HEK293 (cell line): ENCODE measurements at regions not wholly inside any gene's neighbourhood (a gene's known extent, or its start where the extent isn't known, plus 50 kb on each side); places are given as distances from the start of the nearest gene placed in this dataset.

ENCODE experiments used
- CTCF ChIA-PET: fragments of 350-600 bp; formaldehyde crosslinking; extraction: SDS; loops from one replicate; lab custom pipeline; 2021; ENCODE audit warnings: antibody characterized with exemption; lab: Yijun Ruan, JAX
- POLR2A ChIA-PET: fragments of 300-600 bp; formaldehyde crosslinking; extraction: SDS; loops from one replicate; lab custom pipeline; 2020; ENCODE audit warnings: antibody characterized with exemption, inconsistent platforms; lab: Yijun Ruan, JAX
- H3K27ac ChIP-seq: fragments of 200-500 bp; sonication (Bioruptor generic); 2 replicates; pipeline ENCODE4 v1.5.1; 2014; ENCODE audit warnings: low read depth, low read length, control low read depth, inconsistent platforms; ENCODE audit errors: extremely low read depth
- H3K36me3 ChIP-seq, 2 experiments: fragments of 200-500 bp in 1 of 2; sonication (Bioruptor generic) in 1 of 2; 1 replicate in 1 of 2; 2 replicates in 1 of 2; pipeline ENCODE4 v1.5.1; 2014 to 2017; ENCODE audit warnings: inconsistent platforms in 2 of 2, low read length in 2 of 2; ENCODE audit not compliant: control insufficient read depth in 2 of 2, insufficient read depth in 1 of 2
- H3K4me1 ChIP-seq: fragments of 200-500 bp; sonication (Bioruptor generic); 2 replicates; pipeline ENCODE4 v1.5.1; 2014; ENCODE audit warnings: mild to moderate bottlenecking, low read length, inconsistent platforms; ENCODE audit not compliant: control insufficient read depth, insufficient read depth
- H3K4me3 ChIP-seq: 2 replicates; pipeline ENCODE4 v1.5.1; 2011; ENCODE audit warnings: low read depth, mild to moderate bottlenecking, control low read depth, low read length, moderate library complexity
- H3K9me3 ChIP-seq: fragments of 200-500 bp; sonication (Bioruptor generic); 2 replicates; pipeline ENCODE4 v1.5.1; 2014; ENCODE audit warnings: low read depth, low read length, inconsistent platforms; ENCODE audit not compliant: control insufficient read depth, insufficient read depth
- GLI2 ChIP-seq: fragments of 450-650 bp; formaldehyde crosslinking; IDR thresholded peaks from 2 replicates; pipeline ENCODE4; 2017; ENCODE audit warnings: missing biosample characterization, missing genetic modification characterization, low read depth, borderline replicate concordance
- GLI4 ChIP-seq: fragments of 450-650 bp; formaldehyde crosslinking; IDR thresholded peaks from 2 replicates; pipeline ENCODE4 v1.5.1; 2016; ENCODE audit warnings: missing biosample characterization, missing genetic modification characterization
- REPIN1 ChIP-seq: fragments of 450-650 bp; formaldehyde crosslinking; IDR thresholded peaks from 2 replicates; pipeline ENCODE4 v1.5.1; 2017; ENCODE audit warnings: missing biosample characterization, missing genetic modification characterization, low read depth
- SCRT2 ChIP-seq: fragments of 450-650 bp; formaldehyde crosslinking; IDR thresholded peaks from 2 replicates; pipeline ENCODE4 v1.5.1; 2016; ENCODE audit warnings: missing biosample characterization, missing genetic modification characterization
- WT1 ChIP-seq: fragments of 450-650 bp; formaldehyde crosslinking; IDR thresholded peaks from 2 replicates; pipeline ENCODE4 v1.5.1; 2016; ENCODE audit warnings: missing biosample characterization, missing genetic modification characterization
- ZBTB11 ChIP-seq: fragments of 450-650 bp; formaldehyde crosslinking; conservative IDR thresholded peaks from 2 replicates; pipeline ENCODE4 v1.5.1; 2016; ENCODE audit warnings: low read depth, missing biosample characterization, missing genetic modification characterization
- ZFP69B ChIP-seq: fragments of 450-650 bp; formaldehyde crosslinking; IDR thresholded peaks from 2 replicates; pipeline ENCODE4 v1.5.1; 2016; ENCODE audit warnings: missing biosample characterization, missing genetic modification characterization
- ZNF10 ChIP-seq: fragments of 450-650 bp; formaldehyde crosslinking; IDR thresholded peaks from 2 replicates; pipeline ENCODE4 v1.5.1; 2017; ENCODE audit warnings: missing biosample characterization, missing genetic modification characterization
- ZNF16 ChIP-seq: fragments of 450-650 bp; formaldehyde crosslinking; IDR thresholded peaks from 2 replicates; pipeline ENCODE4 v1.5.1; 2016; ENCODE audit warnings: low read depth, missing biosample characterization, missing genetic modification characterization
- ZNF202 ChIP-seq: fragments of 450-650 bp; formaldehyde crosslinking; IDR thresholded peaks from 2 replicates; pipeline ENCODE4 v1.5.1; 2016; ENCODE audit warnings: missing biosample characterization, missing genetic modification characterization, borderline replicate concordance
- ZNF223 ChIP-seq: fragments of 450-650 bp; formaldehyde crosslinking; IDR thresholded peaks from 2 replicates; pipeline ENCODE4 v1.5.1; 2016; ENCODE audit warnings: missing biosample characterization, missing genetic modification characterization
- ZNF274 ChIP-seq, 2 experiments: fragments of 200-500 bp in 1 of 2; fragments of 450-650 bp in 1 of 2; sonication (Bioruptor generic) in 1 of 2; formaldehyde crosslinking in 1 of 2; IDR thresholded peaks; 2 replicates each; pipeline versions ENCODE4 v1.5.1 to v1.6.1; 2014 to 2016; ENCODE audit warnings: borderline replicate concordance in 1 of 2, inconsistent platforms in 1 of 2, low read length in 1 of 2, missing biosample characterization in 1 of 2, missing genetic modification characterization in 1 of 2
- ZNF488 ChIP-seq: fragments of 450-650 bp; formaldehyde crosslinking; IDR thresholded peaks from 2 replicates; pipeline ENCODE4 v1.5.1; 2016; ENCODE audit warnings: missing biosample characterization, missing genetic modification characterization
- ZNF585B ChIP-seq: fragments of 450-650 bp; formaldehyde crosslinking; IDR thresholded peaks from 2 replicates; pipeline ENCODE4 v1.5.1; 2016; ENCODE audit warnings: missing biosample characterization, missing genetic modification characterization
- ZNF621 ChIP-seq: fragments of 450-650 bp; formaldehyde crosslinking; IDR thresholded peaks from 2 replicates; pipeline ENCODE4 v1.5.1; 2017; ENCODE audit warnings: missing biosample characterization, missing genetic modification characterization
- ZNF645 ChIP-seq: fragments of 450-650 bp; formaldehyde crosslinking; IDR thresholded peaks from 2 replicates; pipeline ENCODE4; 2016; ENCODE audit warnings: missing biosample characterization, missing genetic modification characterization
- ZNF654 ChIP-seq: fragments of 450-650 bp; formaldehyde crosslinking; IDR thresholded peaks from 2 replicates; pipeline ENCODE4 v1.5.1; 2016; ENCODE audit warnings: low read depth, missing biosample characterization, missing genetic modification characterization
- ZNF747 ChIP-seq: fragments of 450-650 bp; formaldehyde crosslinking; IDR thresholded peaks from 2 replicates; pipeline ENCODE4 v1.5.1; 2016; ENCODE audit warnings: missing biosample characterization, missing genetic modification characterization
- ZNF768 ChIP-seq: fragments of 450-650 bp; formaldehyde crosslinking; IDR thresholded peaks from 2 replicates; pipeline ENCODE4 v1.5.1; 2018; ENCODE audit warnings: missing biosample characterization, mild to moderate bottlenecking, missing genetic modification characterization
- ZNF777 ChIP-seq: fragments of 450-650 bp; formaldehyde crosslinking; IDR thresholded peaks from 2 replicates; pipeline ENCODE4 v1.5.1; 2017; ENCODE audit warnings: missing biosample characterization, missing genetic modification characterization, borderline replicate concordance
- ZNF830 ChIP-seq: fragments of 450-650 bp; IDR thresholded peaks from 2 replicates; pipeline ENCODE4 v1.5.0; 2018; ENCODE audit warnings: missing biosample characterization, missing genetic modification characterization, low read depth, mild to moderate bottlenecking, moderate library complexity
- ZSCAN18 ChIP-seq: fragments of 450-650 bp; formaldehyde crosslinking; IDR thresholded peaks from 2 replicates; pipeline ENCODE4 v1.5.1; 2016; ENCODE audit warnings: missing biosample characterization, missing genetic modification characterization

- POLR2A ChIA-PET = no interaction called here
- TF ChIP-seq GLI2 (tag by site-specific recombination) = no peak
- TF ChIP-seq ZNF585B = peak; percentile 64
Measured at GRCh38 chr1:193388683-193389082, 202.3 kb upstream of the B3GALT2 start.

GRCh38 chr1:193388165-193388564, 201.8 kb upstream of the B3GALT2 start:
- H3K9me3 ChIP-seq = no peaks in the 10 kb centered on the region
- no peak for TF ChIP-seq ZNF645 (tag by site-specific recombination)
- no peak for TF ChIP-seq ZNF621
- no peak for TF ChIP-seq ZNF16 (tag by site-specific recombination)
- TF ChIP-seq SCRT2 (tag by site-specific recombination) = no peak
- TF ChIP-seq ZNF747 (tag by site-specific recombination) = no peak
- no peak for TF ChIP-seq ZNF777 (tag by site-specific recombination)
- TF ChIP-seq ZNF223 (tag by site-specific recombination) = no peak
- no peak for TF ChIP-seq ZSCAN18
- TF ChIP-seq ZNF830 (tag by site-specific recombination) = no peak
- TF ChIP-seq ZNF10 = no peak
- TF ChIP-seq ZBTB11 (tag by site-specific recombination) = no peak
- CTCF ChIA-PET = no interaction called here
- H3K36me3 ChIP-seq = no peaks in the 10 kb centered on the region
- H3K4me1 ChIP-seq = no peaks in the 10 kb centered on the region
- POLR2A ChIA-PET = no interaction called here
- no peak overlapping the region for H3K27ac ChIP-seq
- H3K4me3 ChIP-seq = no peak overlapping the region

More at GRCh38 chr1:193388683-193389082, 202.3 kb upstream of the B3GALT2 start:
- no peaks in the 10 kb centered on the region for H3K36me3 ChIP-seq
- H3K9me3 ChIP-seq = no peaks in the 10 kb centered on the region
- CTCF ChIA-PET = interaction anchor here (0.8 kb wide), 1 partner anchor 1623 kb away, joined by 3 read pairs; no protein-coding TSS in a partner anchor
- H3K4me1 ChIP-seq = no peaks in the 10 kb centered on the region
- H3K27ac ChIP-seq = no peak overlapping the region
- H3K4me3 ChIP-seq = no peak overlapping the region

- CTCF ChIA-PET = no interaction called here
- no peak for TF ChIP-seq WT1 (tag by site-specific recombination)
- no peak for TF ChIP-seq REPIN1 (tag by site-specific recombination)
- TF ChIP-seq ZNF488 (tag by site-specific recombination) = no peak
- no peak for TF ChIP-seq ZNF654
- TF ChIP-seq ZNF768 (tag by site-specific recombination) = no peak
- no peak for TF ChIP-seq ZNF202 (tag by site-specific recombination)
- TF ChIP-seq ZNF274 (IDR thresholded peaks at IDR 0.05; ENCODE audit: low read length) = no peak
- no peak for TF ChIP-seq ZNF274 (tag by site-specific recombination; IDR thresholded peaks at IDR 0.05; ENCODE audit: borderline replicate concordance)
- TF ChIP-seq ZNF645 (tag by site-specific recombination) = no peak
- TF ChIP-seq ZFP69B = no peak
- TF ChIP-seq ZSCAN18 = no peak
- TF ChIP-seq GLI4 = no peak
Measured at GRCh38 chr1:193387406-193387805, 201.0 kb upstream of the B3GALT2 start.

More at GRCh38 chr1:193387406-193387805, 201.0 kb upstream of the B3GALT2 start:
- no peaks in the 10 kb centered on the region for H3K9me3 ChIP-seq
- no peaks in the 10 kb centered on the region for H3K4me1 ChIP-seq
- H3K27ac ChIP-seq = no peak overlapping the region
- no peak overlapping the region for H3K4me3 ChIP-seq
- no peaks in the 10 kb centered on the region for H3K36me3 ChIP-seq
- POLR2A ChIA-PET = interaction anchor here (0.6 kb wide), 1 partner anchor 18 kb away, joined by 8 read pairs; no protein-coding TSS in a partner anchor
